ENCODE measurements at regions not wholly inside any gene's neighbourhood (a gene's known extent, or its start where the extent isn't known, plus 50 kb on each side); places are given as distances from the start of the nearest gene placed in this dataset.
A peak's percentile ranks its signal among the peaks of the same experiment; 100 is the strongest.

DNA sequence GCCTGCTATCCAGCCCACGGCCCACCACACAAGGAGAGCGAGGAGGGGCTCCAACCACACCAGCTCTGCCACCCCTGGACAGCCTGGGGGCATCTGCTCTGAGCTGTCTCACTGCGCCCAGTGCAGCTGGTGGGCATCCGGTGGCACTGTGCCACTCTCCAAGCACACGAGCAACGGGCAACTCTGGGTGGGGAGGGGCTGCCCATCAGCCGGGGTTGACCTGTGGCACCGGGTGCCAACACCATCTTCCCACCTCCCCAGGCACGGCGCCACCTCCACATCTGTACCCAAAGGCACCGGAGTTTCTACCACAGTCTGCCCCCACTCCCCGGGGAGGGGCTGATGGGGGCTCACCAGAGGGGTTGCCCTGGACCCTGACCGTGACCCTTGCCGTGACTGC lies 241.8 kb downstream of the RBFOX3 start:
- Histone ChIP-seq H3K9ac (no peak overlapping the region), H3K9me3 (replicated peaks in 1 of 11) (no peaks in the 10 kb centered on the region), H3K27me3 (no peaks in the 10 kb centered on the region), H3K4me2 (no peak overlapping the region; a peak in 1 of 22 replicates), H3K4me1 (peaks cover 10 to 52% (median 45%) of the 10 kb centered on the region in 10 experiments; a peak in 19 of 20 replicates), H3K36me3 (no peaks in the 10 kb centered on the region), H3K27ac (no peak overlapping the region), H4K20me1 (peaks cover 0 to 15% (median 0%) of the 10 kb centered on the region in 11 experiments; a peak in 5 of 22 replicates), H3K4me3 (no peak overlapping the region)
- TF ChIP-seq Cebpa-rat (IDR thresholded peaks at IDR 0.05), result no peak

DNA sequence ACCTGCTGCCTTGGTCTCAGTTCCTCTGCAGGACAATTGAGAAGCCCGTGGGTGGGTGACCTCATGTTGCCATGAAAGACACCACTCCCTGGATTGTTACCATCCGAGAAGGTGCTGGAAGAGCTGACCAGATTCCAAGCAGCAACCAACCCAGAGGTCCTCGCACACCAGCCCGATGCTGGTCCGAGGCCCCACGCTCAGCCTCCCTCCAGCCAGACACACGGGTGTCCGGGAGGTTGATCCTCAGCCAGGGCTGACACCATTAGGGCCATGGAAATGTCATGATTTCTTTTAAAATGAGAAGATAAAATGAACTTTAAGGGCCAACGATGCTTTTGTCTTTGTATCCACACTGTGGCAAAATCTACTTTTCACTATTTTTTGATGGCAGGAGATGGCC lies 242.3 kb downstream of the RBFOX3 start:
- TF ChIP-seq Cebpa-rat (IDR thresholded peaks at IDR 0.05), result no peak

DNA sequence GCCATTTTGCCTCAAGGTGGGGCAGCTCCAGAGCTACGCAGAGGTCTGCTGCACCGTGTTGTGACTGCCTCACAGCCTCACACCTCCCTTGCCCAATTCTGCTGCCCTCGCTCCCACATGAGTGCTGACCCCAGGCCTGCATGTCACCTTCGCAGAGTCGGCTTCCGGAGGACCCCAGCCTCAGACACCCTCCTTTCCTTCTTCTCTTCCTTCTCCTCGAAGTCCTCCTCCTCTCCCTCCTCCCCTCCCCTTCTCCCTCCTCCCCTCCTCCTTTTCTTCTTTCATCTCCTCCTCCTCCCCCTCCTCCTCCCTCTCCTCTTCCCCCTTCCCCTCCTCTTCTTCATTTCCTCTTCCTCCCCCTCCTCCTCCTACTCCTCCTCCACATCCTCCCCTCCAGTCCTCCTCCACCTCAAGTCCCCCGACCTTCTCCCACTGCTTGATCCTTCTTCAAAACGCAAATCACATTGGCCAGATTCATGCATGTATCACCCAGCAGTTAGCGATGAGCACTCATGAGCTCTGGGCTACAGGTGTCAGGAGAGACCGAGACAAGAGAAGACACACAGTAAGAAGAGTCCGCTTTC lies 243.8 kb downstream of the RBFOX3 start:
- TF ChIP-seq Cebpa-rat (IDR thresholded peaks at IDR 0.05), result no peak
- H3K36me3 ChIP-seq, result no peaks in the 10 kb centered on the region
- H3K4me1 ChIP-seq, result peaks cover 10 to 49% (median 42%) of the 10 kb centered on the region in 10 experiments; a peak in 19 of 20 replicates
- no peak overlapping the region for H3K4me3 ChIP-seq
- peak overlapping the region in 3 of 11 experiments; percentile 35 to 47 (median 45); a peak in 2 of 22 replicates for H3K4me2 ChIP-seq
- no peak overlapping the region for H3K9ac ChIP-seq
- H3K27ac ChIP-seq, result no peak overlapping the region
- H3K9me3 ChIP-seq (replicated peaks in 1 of 11), result no peaks in the 10 kb centered on the region
- peaks cover 0 to 15% (median 0%) of the 10 kb centered on the region in 11 experiments; a peak in 5 of 22 replicates for H4K20me1 ChIP-seq
- H3K27me3 ChIP-seq, result peaks cover 0 to 8% (median 0%) of the 10 kb centered on the region in 11 experiments; a peak in 3 of 22 replicates

More for the DNA sequence above, 242.3 kb downstream of the RBFOX3 start:
- H4K20me1 ChIP-seq, result peaks cover 0 to 15% (median 0%) of the 10 kb centered on the region in 11 experiments; a peak in 5 of 22 replicates
- H3K4me2 ChIP-seq, result peak overlapping the region in 7 of 11 experiments; percentile 23 to 47 (median 35); a peak in 9 of 22 replicates
- H3K36me3 ChIP-seq, result no peaks in the 10 kb centered on the region
- H3K27ac ChIP-seq, result no peak overlapping the region
- peaks cover 10 to 49% (median 41%) of the 10 kb centered on the region in 10 experiments; a peak in 19 of 20 replicates for H3K4me1 ChIP-seq
- H3K27me3 ChIP-seq, result no peaks in the 10 kb centered on the region
- no peaks in the 10 kb centered on the region for H3K9me3 ChIP-seq (replicated peaks in 1 of 11)
- no peak overlapping the region for H3K9ac ChIP-seq
- H3K4me3 ChIP-seq, result no peak overlapping the region

DNA sequence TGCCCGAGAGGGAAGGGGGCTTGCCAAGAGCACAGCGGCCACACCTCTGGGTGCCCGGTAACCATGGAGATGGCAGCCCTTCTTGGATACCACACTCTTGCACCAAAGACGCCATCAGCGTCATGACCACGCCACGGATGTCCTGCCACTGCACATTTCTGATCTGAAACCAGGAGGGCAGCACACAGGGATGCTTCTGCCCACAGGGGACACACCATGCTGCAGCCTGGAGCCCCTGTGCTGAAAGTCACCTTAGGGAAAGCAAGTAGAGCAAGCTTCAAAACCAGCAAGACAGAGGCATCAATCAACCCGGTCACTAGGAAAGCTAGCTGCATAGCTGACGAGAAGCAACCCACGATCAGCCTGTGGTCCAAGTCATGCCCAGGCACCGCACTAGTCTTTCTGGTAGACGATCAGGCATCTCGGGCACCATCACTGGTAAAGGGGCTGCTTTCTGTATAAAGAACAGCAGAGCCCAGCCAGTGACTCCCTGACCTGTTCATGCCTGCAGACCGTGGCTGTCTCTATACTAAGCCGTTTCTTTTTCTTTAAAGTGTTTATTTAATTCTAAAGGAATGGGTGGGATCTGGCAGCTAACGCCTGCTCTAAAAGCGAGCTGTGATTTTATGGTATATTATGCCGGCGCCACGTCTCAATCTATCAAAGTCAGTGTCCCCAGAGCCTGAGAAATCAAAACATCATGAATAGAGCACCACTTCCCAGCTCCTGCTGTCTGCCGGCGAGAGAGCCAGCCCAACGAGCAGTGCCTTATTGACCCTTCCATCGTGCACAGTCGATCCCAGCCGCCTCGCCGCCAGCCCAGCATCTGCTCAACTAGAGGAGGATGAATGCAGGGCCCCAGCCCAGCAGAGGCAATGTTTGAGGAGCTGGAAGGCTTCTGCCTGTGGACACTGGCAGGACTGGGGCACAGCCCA lies 244.7 kb downstream of the RBFOX3 start:
- Histone ChIP-seq H3K27ac (no peak overlapping the region), H3K9ac (no peak overlapping the region), H3K4me1 (peaks cover 3 to 47% (median 37%) of the 10 kb centered on the region in 10 experiments; a peak in 19 of 20 replicates), H3K27me3 (peaks cover 0 to 16% (median 0%) of the 10 kb centered on the region in 11 experiments; a peak in 3 of 22 replicates), H3K4me3 (no peak overlapping the region), H3K9me3 (replicated peaks in 1 of 11) (no peaks in the 10 kb centered on the region), H4K20me1 (peaks cover 0 to 22% (median 0%) of the 10 kb centered on the region in 11 experiments; a peak in 6 of 22 replicates), H3K36me3 (no peaks in the 10 kb centered on the region), H3K4me2 (no peak overlapping the region)
- no peak for TF ChIP-seq Cebpa-rat (IDR thresholded peaks at IDR 0.05)

DNA sequence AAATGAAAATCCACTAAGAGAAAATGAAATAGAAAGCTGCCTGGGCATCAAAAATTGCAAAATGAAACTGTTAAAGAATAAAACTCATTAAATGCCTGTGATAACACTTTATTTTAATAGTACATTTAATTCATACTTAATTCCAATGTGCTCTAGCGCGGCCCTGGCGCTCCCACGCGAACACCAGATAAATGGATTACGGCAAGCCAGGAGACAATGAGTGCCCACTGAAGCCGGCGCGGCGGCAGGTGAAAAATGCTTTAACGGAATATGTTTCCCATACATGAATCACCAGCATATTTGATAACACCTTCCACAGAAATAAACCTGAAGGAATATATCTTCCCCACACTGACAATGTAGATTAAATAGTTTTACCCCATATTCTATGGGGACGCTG lies 245.5 kb downstream of the RBFOX3 start:
- Histone ChIP-seq H3K27ac (no peak overlapping the region), H4K20me1 (peaks cover 0 to 25% (median 0%) of the 10 kb centered on the region in 11 experiments; a peak in 5 of 22 replicates), H3K4me3 (no peak overlapping the region), H3K36me3 (no peaks in the 10 kb centered on the region), H3K9me3 (replicated peaks in 1 of 11) (no peaks in the 10 kb centered on the region), H3K9ac (no peak overlapping the region), H3K4me2 (no peak overlapping the region), H3K4me1 (peaks cover 0 to 41% (median 30%) of the 10 kb centered on the region in 10 experiments; a peak in 14 of 20 replicates), H3K27me3 (peaks cover 0 to 16% (median 0%) of the 10 kb centered on the region in 11 experiments; a peak in 3 of 22 replicates)
- TF ChIP-seq Cebpa-rat (IDR thresholded peaks at IDR 0.05), result no peak

DNA sequence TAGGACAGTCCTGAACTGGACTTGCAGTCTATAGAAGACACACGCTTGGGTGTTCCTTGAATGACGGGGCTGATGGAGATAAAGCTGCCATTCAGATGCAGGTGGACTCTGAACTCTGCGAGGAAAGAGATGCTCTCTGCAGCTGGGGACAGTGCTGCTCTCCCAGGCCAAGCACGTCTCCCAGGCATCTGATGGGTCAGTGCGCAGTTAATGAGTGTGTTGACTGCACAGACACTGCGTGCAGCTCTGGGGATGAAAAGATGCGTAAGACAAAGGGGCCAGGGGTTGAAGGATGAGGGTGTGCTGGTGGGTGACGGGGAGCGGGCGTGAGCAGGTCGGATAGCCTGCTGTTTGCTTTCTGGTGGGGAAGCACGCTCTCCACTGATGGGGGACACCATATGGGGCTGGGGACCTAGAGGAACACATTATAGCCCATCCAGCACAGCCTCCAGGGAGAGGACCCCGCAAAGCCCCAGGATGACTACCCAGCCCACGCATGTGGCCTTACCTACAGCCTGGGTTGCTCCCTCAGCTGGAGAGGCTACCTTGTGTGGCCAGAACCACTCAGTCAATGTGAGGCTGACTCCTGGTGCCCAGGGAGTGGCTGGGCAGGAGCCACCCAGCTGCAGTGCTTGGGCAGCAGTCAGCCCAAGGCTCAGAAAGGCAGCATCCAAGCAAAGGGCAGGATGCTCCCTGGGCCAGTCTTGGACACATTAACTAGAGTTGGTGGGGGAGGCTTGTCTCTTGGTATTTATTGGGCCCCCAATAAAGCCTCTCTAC lies 246.3 kb downstream of the RBFOX3 start:
- peaks cover 0 to 41% (median 30%) of the 10 kb centered on the region in 10 experiments; a peak in 14 of 20 replicates for H3K4me1 ChIP-seq
- no peaks in the 10 kb centered on the region for H3K36me3 ChIP-seq
- TF ChIP-seq Cebpa-rat (IDR thresholded peaks at IDR 0.05), result no peak
- H3K27me3 ChIP-seq, result peaks cover 0 to 16% (median 0%) of the 10 kb centered on the region in 11 experiments; a peak in 3 of 22 replicates
- no peak overlapping the region for H3K4me3 ChIP-seq
- H4K20me1 ChIP-seq, result peaks cover 0 to 25% (median 0%) of the 10 kb centered on the region in 11 experiments; a peak in 5 of 22 replicates
- H3K4me2 ChIP-seq, result no peak overlapping the region
- H3K27ac ChIP-seq, result no peak overlapping the region
- H3K9me3 ChIP-seq (replicated peaks in 1 of 11), result no peaks in the 10 kb centered on the region
- no peak overlapping the region for H3K9ac ChIP-seq

- Histone ChIP-seq H3K4me3 (no peak overlapping the region), H4K20me1 (peaks cover 0 to 25% (median 0%) of the 10 kb centered on the region in 11 experiments; a peak in 5 of 22 replicates), H3K4me1 (peaks cover 0 to 41% (median 30%) of the 10 kb centered on the region in 10 experiments; a peak in 14 of 20 replicates), H3K9me3 (replicated peaks in 1 of 11) (no peaks in the 10 kb centered on the region), H3K27me3 (peaks cover 0 to 16% (median 0%) of the 10 kb centered on the region in 11 experiments; a peak in 3 of 22 replicates), H3K4me2 (peak overlapping the region in 8 of 11 experiments; percentile 7 to 62 (median 38); a peak in 11 of 22 replicates), H3K9ac (no peak overlapping the region), H3K27ac (no peak overlapping the region), H3K36me3 (no peaks in the 10 kb centered on the region)
- TF ChIP-seq Cebpa-rat (IDR thresholded peaks at IDR 0.05), result no peak
Measured at GRCh38 chr17:79363552-79364275, 247.1 kb downstream of the RBFOX3 start.

Data from BLaER1 treated with 17β-estradiol and CSF1 and Interleukin-3, amounts not matched to agents 10 nM and 100 nM (cell line).